Stimulated activated naive B cell treated with anti-CD40 and anti-IgM and Interleukin-4, amounts not matched to agents 10 μg/mL and 1 μg/mL and 100 μg/mL, for 72 hours (primary cell): ENCODE measurements at regions not wholly inside any gene's neighbourhood (a gene's known extent, or its start where the extent isn't known, plus 50 kb on each side); places are given as distances from the start of the nearest gene placed in this dataset.
"Not testable (repeated sequence)": the region's sequence is repeated elsewhere in the genome, so short reads cannot be mapped to it uniquely, and the experiment has no call there.

Experiments used
- ATAC-seq, 2 donors: fragments of 150-1000 bp; cut with Tn5 transposase; replicated peaks; 2 replicates each; pipeline ENCODE4 v1.10.0; 2021; ENCODE audit warnings: moderate library complexity in 1 of 2
- DNase-seq: peaks from one replicate; pipeline ENCODE4 v3.0.0; 2021
- H3K27ac Mint-ChIP-seq: one replicate; pipeline ENCODE4 v1.8.0; 2022; ENCODE audit warnings: mild to moderate bottlenecking, mixed read lengths
- H3K27me3 Mint-ChIP-seq, 2 donors: one replicate each; pipeline ENCODE4 v1.8.0; 2022; ENCODE audit warnings: mixed read lengths in 2 of 2
- H3K36me3 Mint-ChIP-seq, 2 donors: one replicate each; pipeline ENCODE4 v1.8.0; 2022; ENCODE audit warnings: mixed read lengths in 2 of 2, mild to moderate bottlenecking in 1 of 2
- H3K4me1 Mint-ChIP-seq, 2 donors: one replicate each; pipeline ENCODE4 v1.8.0; 2022; ENCODE audit warnings: mixed read lengths in 2 of 2, mild to moderate bottlenecking in 1 of 2
- H3K4me3 Mint-ChIP-seq, 2 donors: one replicate each; pipeline ENCODE4 v1.8.0; 2022; ENCODE audit warnings: mild to moderate bottlenecking in 2 of 2, mixed read lengths in 2 of 2, moderate library complexity in 1 of 2
- H3K9me3 Mint-ChIP-seq, 2 donors: one replicate each; pipeline ENCODE4 v1.8.0; 2022; ENCODE audit warnings: mixed read lengths in 2 of 2, mild to moderate bottlenecking in 1 of 2

- Mint-ChIP-seq H3K4me1 (peaks cover 4 to 7% of the 10 kb centered on the region in 2 donors), H3K27ac (no peak overlapping the region), H3K27me3 (no peaks in the 10 kb centered on the region), H3K9me3 (no peaks in the 10 kb centered on the region), H3K4me3 (no peak overlapping the region), H3K36me3 (no peaks in the 10 kb centered on the region)
- DNase-seq (no peak), ATAC-seq (no peak)
Measured at GRCh38 chr15:85281293-85281882, 99.0 kb upstream of the AKAP13 start.

- DNase-seq = no peak
- H3K27ac Mint-ChIP-seq = no peak overlapping the region
- no peaks in the 10 kb centered on the region for H3K27me3 Mint-ChIP-seq
- H3K9me3 Mint-ChIP-seq = no peaks in the 10 kb centered on the region
- no peak for ATAC-seq
- no peak overlapping the region for H3K4me3 Mint-ChIP-seq
- peaks cover 4 to 7% of the 10 kb centered on the region in 2 donors for H3K4me1 Mint-ChIP-seq
- H3K36me3 Mint-ChIP-seq = no peaks in the 10 kb centered on the region
Measured at GRCh38 chr15:85282504-85283115, 97.8 kb upstream of the AKAP13 start.

- not testable (repeated sequence) for H3K4me1 Mint-ChIP-seq, H3K27ac Mint-ChIP-seq, H3K4me3 Mint-ChIP-seq, H3K36me3 Mint-ChIP-seq, H3K27me3 Mint-ChIP-seq, H3K9me3 Mint-ChIP-seq
- DNase-seq (peak; percentile 31), ATAC-seq (peak; percentile 84 to 87)
Measured at GRCh38 chr15:85283815-85284214, 96.6 kb upstream of the AKAP13 start.

- Mint-ChIP-seq H3K9me3 (no peaks in the 10 kb centered on the region), H3K4me1 (peaks cover 4 to 7% of the 10 kb centered on the region in 2 donors), H3K27ac (peak overlapping the region; percentile 2), H3K36me3 (no peaks in the 10 kb centered on the region), H3K4me3 (no peak overlapping the region), H3K27me3 (peaks cover 0 to under 1% of the 10 kb centered on the region in 2 donors)
- ATAC-seq (peak in 1 of 2 donors; percentile 43), DNase-seq (no peak)
Measured at GRCh38 chr15:85284497-85284896, 95.9 kb upstream of the AKAP13 start.

- Mint-ChIP-seq H3K27ac (no peak overlapping the region), H3K4me1 (peaks cover 0 to 6% of the 10 kb centered on the region in 2 donors), H3K27me3 (peaks cover 0 to 11% of the 10 kb centered on the region in 2 donors), H3K4me3 (no peak overlapping the region), H3K9me3 (no peaks in the 10 kb centered on the region), H3K36me3 (no peaks in the 10 kb centered on the region)
- peak; percentile 41 to 67 for ATAC-seq
- DNase-seq = no peak
Measured at GRCh38 chr15:85289677-85290365, 90.6 kb upstream of the AKAP13 start.

- not testable (repeated sequence) for ATAC-seq, DNase-seq, H3K4me3 Mint-ChIP-seq, H3K36me3 Mint-ChIP-seq, H3K27ac Mint-ChIP-seq, H3K9me3 Mint-ChIP-seq
- peaks cover 14 to 18% of the 10 kb centered on the region in 2 donors for H3K4me1 Mint-ChIP-seq
- peaks cover 0 to 11% of the 10 kb centered on the region in 2 donors for H3K27me3 Mint-ChIP-seq
Measured at GRCh38 chr15:85292583-85292982, 87.8 kb upstream of the AKAP13 start.

- peak; percentile 98 to 99 for ATAC-seq
- Mint-ChIP-seq H3K27ac (peak overlapping the region; percentile 65), H3K9me3 (no peaks in the 10 kb centered on the region), H3K4me3 (peak overlapping the region; percentile 71 to 76), H3K4me1 (peaks cover 18 to 33% of the 10 kb centered on the region in 2 donors), H3K27me3 (no peaks in the 10 kb centered on the region), H3K36me3 (no peaks in the 10 kb centered on the region)
- peak; percentile 76 for DNase-seq
Measured at GRCh38 chr15:85296615-85297402, 83.6 kb upstream of the AKAP13 start.

GRCh38 chr15:85297537-85297936 lies 82.9 kb upstream of the AKAP13 start:
- no peak overlapping the region for H3K27ac Mint-ChIP-seq
- peak overlapping the region in 1 of 2 donors; percentile 1 for H3K4me3 Mint-ChIP-seq
- H3K27me3 Mint-ChIP-seq = no peaks in the 10 kb centered on the region
- no peaks in the 10 kb centered on the region for H3K36me3 Mint-ChIP-seq
- no peaks in the 10 kb centered on the region for H3K9me3 Mint-ChIP-seq
- no peak for ATAC-seq
- DNase-seq = no peak
- H3K4me1 Mint-ChIP-seq = peaks cover 22 to 38% of the 10 kb centered on the region in 2 donors

- no peaks in the 10 kb centered on the region for H3K27me3 Mint-ChIP-seq
- DNase-seq = no peak
- H3K27ac Mint-ChIP-seq = no peak overlapping the region
- peaks cover 28 to 46% of the 10 kb centered on the region in 2 donors for H3K4me1 Mint-ChIP-seq
- H3K36me3 Mint-ChIP-seq = no peaks in the 10 kb centered on the region
- no peak overlapping the region for H3K4me3 Mint-ChIP-seq
- no peaks in the 10 kb centered on the region for H3K9me3 Mint-ChIP-seq
- no peak for ATAC-seq
Measured at GRCh38 chr15:85298366-85298765, 82.0 kb upstream of the AKAP13 start.

GRCh38 chr15:85298941-85299340 lies 81.5 kb upstream of the AKAP13 start:
- Mint-ChIP-seq H3K27ac (no peak overlapping the region), H3K9me3 (no peaks in the 10 kb centered on the region), H3K4me3 (no peak overlapping the region), H3K36me3 (no peaks in the 10 kb centered on the region), H3K4me1 (peaks cover 28 to 46% of the 10 kb centered on the region in 2 donors), H3K27me3 (no peaks in the 10 kb centered on the region)
- no peak for DNase-seq
- ATAC-seq = no peak

GRCh38 chr15:85302271-85302670 lies 78.1 kb upstream of the AKAP13 start:
- H3K27ac Mint-ChIP-seq = no peak overlapping the region
- H3K9me3 Mint-ChIP-seq = no peaks in the 10 kb centered on the region
- peaks cover 27 to 51% of the 10 kb centered on the region in 2 donors for H3K4me1 Mint-ChIP-seq
- no peak overlapping the region for H3K4me3 Mint-ChIP-seq
- no peaks in the 10 kb centered on the region for H3K36me3 Mint-ChIP-seq
- DNase-seq = no peak
- ATAC-seq = peak; percentile 66 to 67
- H3K27me3 Mint-ChIP-seq = no peaks in the 10 kb centered on the region

- Mint-ChIP-seq H3K27ac (no peak overlapping the region), H3K36me3 (peaks cover 0 to 1% of the 10 kb centered on the region in 2 donors), H3K4me1 (peaks cover 41 to 63% of the 10 kb centered on the region in 2 donors), H3K4me3 (no peak overlapping the region), H3K27me3 (no peaks in the 10 kb centered on the region), H3K9me3 (no peaks in the 10 kb centered on the region)
- ATAC-seq (peak; percentile 54 to 59), DNase-seq (no peak)
Measured at GRCh38 chr15:85305050-85305449, 75.4 kb upstream of the AKAP13 start.

GRCh38 chr15:85306946-85307686 lies 73.3 kb upstream of the AKAP13 start:
- Mint-ChIP-seq H3K27ac (peak overlapping the region; percentile 83), H3K27me3 (no peaks in the 10 kb centered on the region)
- ATAC-seq = peak; percentile 33 to 38

GRCh38 chr15:85307687-85308045 lies 72.7 kb upstream of the AKAP13 start:
- DNase-seq = no peak
- H3K36me3 Mint-ChIP-seq = peaks cover 0 to 1% of the 10 kb centered on the region in 2 donors
- no peak overlapping the region for H3K4me3 Mint-ChIP-seq
- no peaks in the 10 kb centered on the region for H3K27me3 Mint-ChIP-seq
- peak overlapping the region; percentile 83 for H3K27ac Mint-ChIP-seq
- no peaks in the 10 kb centered on the region for H3K9me3 Mint-ChIP-seq
- peaks cover 49 to 70% of the 10 kb centered on the region in 2 donors for H3K4me1 Mint-ChIP-seq
- no peak for ATAC-seq

More at GRCh38 chr15:85306946-85307686, 73.3 kb upstream of the AKAP13 start:
- Mint-ChIP-seq H3K4me1 (peaks cover 48 to 70% of the 10 kb centered on the region in 2 donors), H3K4me3 (no peak overlapping the region), H3K36me3 (peaks cover 0 to 1% of the 10 kb centered on the region in 2 donors), H3K9me3 (no peaks in the 10 kb centered on the region)
- no peak for DNase-seq
